ENCODE measurements at regions not wholly inside any gene's neighbourhood (a gene's known extent, or its start where the extent isn't known, plus 50 kb on each side); places are given as distances from the start of the nearest gene placed in this dataset.

DNA sequence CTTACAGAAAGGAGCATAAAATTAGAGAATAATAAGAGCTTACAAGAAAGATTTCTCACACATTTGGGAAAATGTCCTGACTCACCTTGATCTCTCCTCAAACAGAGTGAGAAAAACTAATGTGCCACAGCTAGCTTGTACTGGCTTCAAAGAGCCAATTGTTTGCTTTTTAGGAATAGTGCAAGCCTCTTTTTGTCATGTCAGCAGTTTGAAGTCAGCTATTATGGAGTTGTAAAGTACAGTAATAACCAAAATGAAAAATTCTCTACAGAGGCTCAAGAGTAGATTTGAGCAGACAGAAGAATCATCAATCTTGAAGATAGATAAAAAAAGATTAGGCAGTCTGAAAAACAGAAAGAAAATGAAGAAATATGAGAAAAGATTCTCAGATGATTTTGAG is 313.4 kb upstream of the GPR149 start:
- Mint-ChIP-seq H3K4me1 (ENCODE audit: low read depth) (no peaks in the 10 kb centered on the region), H3K9me3 (peaks cover 8% of the 10 kb centered on the region; the same call in 1 of the 2 replicates)
- TF ChIP-seq, protein P1, sequence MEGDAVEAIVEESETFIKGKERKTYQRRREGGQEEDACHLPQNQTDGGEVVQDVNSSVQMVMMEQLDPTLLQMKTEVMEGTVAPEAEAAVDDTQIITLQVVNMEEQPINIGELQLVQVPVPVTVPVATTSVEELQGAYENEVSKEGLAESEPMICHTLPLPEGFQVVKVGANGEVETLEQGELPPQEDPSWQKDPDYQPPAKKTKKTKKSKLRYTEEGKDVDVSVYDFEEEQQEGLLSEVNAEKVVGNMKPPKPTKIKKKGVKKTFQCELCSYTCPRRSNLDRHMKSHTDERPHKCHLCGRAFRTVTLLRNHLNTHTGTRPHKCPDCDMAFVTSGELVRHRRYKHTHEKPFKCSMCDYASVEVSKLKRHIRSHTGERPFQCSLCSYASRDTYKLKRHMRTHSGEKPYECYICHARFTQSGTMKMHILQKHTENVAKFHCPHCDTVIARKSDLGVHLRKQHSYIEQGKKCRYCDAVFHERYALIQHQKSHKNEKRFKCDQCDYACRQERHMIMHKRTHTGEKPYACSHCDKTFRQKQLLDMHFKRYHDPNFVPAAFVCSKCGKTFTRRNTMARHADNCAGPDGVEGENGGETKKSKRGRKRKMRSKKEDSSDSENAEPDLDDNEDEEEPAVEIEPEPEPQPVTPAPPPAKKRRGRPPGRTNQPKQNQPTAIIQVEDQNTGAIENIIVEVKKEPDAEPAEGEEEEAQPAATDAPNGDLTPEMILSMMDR (IDR thresholded peaks at IDR 0.05) = no peak

DNA sequence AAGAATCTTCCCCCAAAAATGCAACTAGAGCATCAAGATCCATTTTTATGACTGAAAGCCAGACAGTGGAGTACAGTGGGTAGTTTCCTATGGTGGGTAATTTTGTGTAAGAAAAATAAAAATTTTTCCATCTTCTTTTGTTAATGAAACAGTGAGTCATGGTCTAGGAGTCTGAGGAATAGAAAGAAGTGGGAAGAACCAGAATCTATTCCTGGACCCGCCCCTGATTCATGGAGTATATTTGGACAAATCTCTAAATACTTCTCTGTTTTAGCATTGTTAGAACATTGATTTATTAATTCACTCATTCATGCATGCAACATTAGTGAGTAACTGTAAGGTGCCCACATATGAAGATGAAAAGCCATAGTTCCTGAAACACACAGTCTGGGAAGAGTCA is 304.5 kb upstream of the GPR149 start:
- Mint-ChIP-seq H3K27ac (no peak overlapping the region), H3K4me1 (ENCODE audit: low read depth) (no peaks in the 10 kb centered on the region), H3K36me3 (ENCODE audit: low read depth) (no peaks in the 10 kb centered on the region), H3K4me3 (no peak overlapping the region), H3K9me3 (peaks cover 4% of the 10 kb centered on the region; the same call in 1 of the 2 replicates), H3K27me3 (ENCODE audit: insufficient read depth) (no peaks in the 10 kb centered on the region; the same call in 1 of the 2 replicates)
- TF ChIP-seq, protein P1 (IDR thresholded peaks at IDR 0.05) = no peak
- no peak for DNase-seq

More for the DNA sequence above, 313.4 kb upstream of the GPR149 start:
- Mint-ChIP-seq H3K27me3 (ENCODE audit: insufficient read depth) (no peaks in the 10 kb centered on the region), H3K4me3 (no peak overlapping the region), H3K36me3 (ENCODE audit: low read depth) (no peaks in the 10 kb centered on the region), H3K27ac (no peak overlapping the region)
- DNase-seq = no peak

DNA sequence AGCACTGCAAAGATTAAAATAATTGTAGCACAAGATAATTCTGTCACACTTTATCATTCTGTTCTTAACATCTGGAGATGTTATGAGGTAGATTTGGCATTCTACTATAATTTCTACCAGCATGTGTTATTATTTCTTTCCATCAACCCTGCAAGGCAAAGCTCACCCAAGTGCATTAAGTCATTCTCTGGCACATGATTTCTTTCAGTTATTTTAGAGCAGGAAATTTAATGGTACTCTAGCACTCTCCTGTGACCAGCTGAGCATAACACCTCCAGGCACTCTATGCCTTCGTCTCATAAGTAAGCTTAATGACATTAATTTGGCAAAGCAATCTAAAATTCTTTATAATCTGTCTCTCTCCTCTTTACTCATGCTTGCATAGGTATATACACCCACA is 300.2 kb upstream of the GPR149 start:
- Mint-ChIP-seq H3K27ac (no peak overlapping the region), H3K4me1 (ENCODE audit: low read depth) (no peaks in the 10 kb centered on the region), H3K4me3 (no peak overlapping the region), H3K27me3 (ENCODE audit: insufficient read depth) (no peaks in the 10 kb centered on the region), H3K36me3 (ENCODE audit: low read depth) (no peaks in the 10 kb centered on the region), H3K9me3 (peaks cover 4% of the 10 kb centered on the region; the same call in 1 of the 2 replicates)
- TF ChIP-seq, protein P1 (IDR thresholded peaks at IDR 0.05) = no peak
- no peak for DNase-seq

DNA sequence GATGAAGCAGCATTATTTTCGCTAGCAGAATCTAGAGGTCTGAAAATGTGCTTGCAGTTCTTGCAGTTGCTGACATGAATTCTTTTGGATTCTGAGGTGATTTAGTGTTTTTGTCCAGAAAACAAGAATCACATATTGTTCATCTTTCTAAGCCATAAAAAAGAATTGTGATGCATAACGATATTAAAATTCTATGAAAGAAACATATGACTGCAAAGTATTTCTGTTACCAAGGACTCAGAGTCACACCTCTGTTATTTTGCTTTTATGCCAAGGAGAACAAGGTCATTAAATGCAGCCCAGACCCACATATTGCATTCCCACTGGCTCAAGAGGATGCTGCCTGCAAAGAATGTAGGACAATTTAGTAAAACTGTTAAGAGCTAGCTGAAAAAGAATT is 299.8 kb upstream of the GPR149 start:
- peaks cover 4% of the 10 kb centered on the region; the same call in 1 of the 2 replicates for H3K9me3 Mint-ChIP-seq
- no peak overlapping the region for H3K4me3 Mint-ChIP-seq
- H3K36me3 Mint-ChIP-seq (ENCODE audit: low read depth) = no peaks in the 10 kb centered on the region
- TF ChIP-seq, protein P1 (IDR thresholded peaks at IDR 0.05) = no peak
- no peak overlapping the region for H3K27ac Mint-ChIP-seq
- H3K27me3 Mint-ChIP-seq (ENCODE audit: insufficient read depth) = no peaks in the 10 kb centered on the region
- DNase-seq = no peak
- no peaks in the 10 kb centered on the region for H3K4me1 Mint-ChIP-seq (ENCODE audit: low read depth)

DNA sequence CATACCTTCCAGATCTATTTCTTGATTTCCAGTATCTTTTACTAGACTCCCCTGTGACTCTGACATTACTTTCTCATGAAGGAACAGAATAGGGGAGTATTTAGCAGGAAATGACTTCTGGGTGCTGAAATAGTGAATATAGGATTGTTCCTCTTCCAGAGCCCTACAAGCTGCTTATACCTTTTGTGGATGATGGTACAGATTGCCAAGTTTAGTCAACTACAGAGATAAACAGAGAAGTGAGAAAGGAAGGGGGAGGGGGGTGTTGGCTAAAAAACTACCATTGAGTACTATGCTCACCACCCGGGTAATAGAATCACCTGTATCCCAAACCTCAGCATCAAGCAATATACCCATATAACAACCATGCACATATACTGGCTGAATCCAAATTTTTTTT is 298.3 kb upstream of the GPR149 start:
- Mint-ChIP-seq H3K36me3 (ENCODE audit: low read depth) (no peaks in the 10 kb centered on the region), H3K4me1 (ENCODE audit: low read depth) (no peaks in the 10 kb centered on the region), H3K9me3 (peaks cover 4% of the 10 kb centered on the region; the same call in 1 of the 2 replicates), H3K4me3 (no peak overlapping the region), H3K27ac (no peak overlapping the region), H3K27me3 (ENCODE audit: insufficient read depth) (no peaks in the 10 kb centered on the region)
- TF ChIP-seq, protein P1 (IDR thresholded peaks at IDR 0.05) = no peak
- no peak for DNase-seq

DNA sequence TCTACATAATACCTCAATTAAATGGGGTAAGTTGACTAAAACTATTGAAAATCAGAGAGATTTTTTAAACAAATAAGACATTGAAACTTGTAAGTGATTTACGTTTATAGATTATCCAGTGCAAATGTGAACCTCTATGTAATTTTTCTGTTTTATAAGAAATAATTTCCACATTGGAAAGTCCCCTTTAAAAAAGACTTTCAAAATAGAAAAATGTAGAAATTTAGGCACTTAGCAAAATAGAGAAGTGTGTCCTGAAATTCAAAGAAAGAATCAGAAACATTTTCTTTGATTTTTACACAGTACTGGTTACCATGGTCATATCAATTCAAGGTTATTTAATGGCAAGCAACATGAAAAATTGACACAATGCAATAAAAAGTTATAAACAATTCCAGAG is 290.9 kb upstream of the GPR149 start:
- Mint-ChIP-seq H3K27ac (no peak overlapping the region), H3K36me3 (ENCODE audit: low read depth) (no peaks in the 10 kb centered on the region), H3K27me3 (ENCODE audit: insufficient read depth) (no peaks in the 10 kb centered on the region; the same call in none of the 2 replicates), H3K9me3 (peaks cover 4% of the 10 kb centered on the region; the same call in 1 of the 2 replicates), H3K4me1 (ENCODE audit: low read depth) (no peaks in the 10 kb centered on the region), H3K4me3 (no peak overlapping the region)
- DNase-seq = no peak
- TF ChIP-seq, protein P1 (IDR thresholded peaks at IDR 0.05) = no peak

All from HFFc6 (cell line).